HG02970 (cell line): ENCODE measurements at regions not wholly inside any gene's neighbourhood (a gene's known extent, or its start where the extent isn't known, plus 50 kb on each side); places are given as distances from the start of the nearest gene placed in this dataset.
"Not testable (repeated sequence)": the region's sequence is repeated elsewhere in the genome, so short reads cannot be mapped to it uniquely, and the experiment has no call there.

ENCODE experiments used
- ATAC-seq: cut with Tn5 transposase; IDR thresholded peaks from one replicate; pipeline ENCODE4 v1.9.1; 2021; ENCODE audit warnings: mild to moderate bottlenecking, moderate library complexity, moderate number of reproducible peaks; ENCODE audit not compliant: unreplicated experiment, low FRiP score

DNA sequence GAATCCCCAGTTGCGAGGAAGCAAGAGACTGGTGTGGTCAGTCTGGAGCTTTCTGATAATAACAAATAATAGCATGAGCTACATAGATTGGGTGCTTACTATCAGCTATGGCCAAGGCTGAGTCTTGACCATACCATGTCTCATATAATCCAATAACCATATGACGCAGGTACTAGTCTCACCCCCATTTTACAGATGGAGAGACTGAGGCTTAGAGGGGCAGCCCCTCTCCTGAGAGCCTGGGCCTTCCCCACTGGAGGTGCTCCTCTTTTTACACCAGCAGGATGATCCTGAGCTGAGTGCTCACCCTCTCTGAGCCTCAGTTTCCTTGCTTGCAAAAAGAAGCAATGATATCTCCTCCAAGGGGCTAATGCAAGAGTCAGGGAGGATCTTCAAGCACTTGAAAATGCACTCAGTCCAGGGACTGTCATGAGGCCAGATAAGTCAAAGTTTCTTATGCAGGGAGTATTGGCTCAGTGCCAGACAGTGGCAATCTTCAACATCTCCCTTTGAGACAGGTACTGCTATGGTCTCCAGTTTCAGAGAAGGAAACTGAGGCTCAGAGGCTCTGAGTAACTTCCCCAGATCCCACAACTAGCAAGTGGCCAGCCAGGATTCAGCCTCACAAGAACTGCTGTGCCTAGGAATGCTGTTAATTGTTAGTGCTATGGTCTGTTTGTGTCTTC, 149.7 kb downstream of the TFCP2L1 start:
- no peak for ATAC-seq

DNA sequence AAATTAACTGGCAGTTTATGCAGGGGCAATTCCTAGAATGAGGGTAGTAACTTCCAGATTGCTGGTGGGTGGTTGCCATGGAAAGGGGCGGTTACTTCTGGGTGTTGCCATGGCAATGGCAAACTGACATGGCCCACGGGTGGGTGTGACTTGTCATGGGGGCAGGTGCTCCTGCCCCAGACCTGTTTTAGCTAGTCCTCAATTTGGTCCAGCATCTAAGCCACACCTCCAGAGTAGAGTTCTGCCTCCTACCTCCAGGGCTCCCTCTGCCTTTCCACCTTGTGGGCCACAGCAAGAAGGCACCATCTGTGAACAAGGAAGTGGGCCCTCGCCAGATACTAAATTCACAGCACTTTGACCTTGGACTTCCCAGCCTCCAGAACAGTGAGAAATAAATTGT, 148.7 kb downstream of the TFCP2L1 start:
- no peak for ATAC-seq

GRCh38 chr2:121137571-121137970, 147.4 kb downstream of the TFCP2L1 start:
- no peak for ATAC-seq

GRCh38 chr2:121140734-121141133, 144.3 kb downstream of the TFCP2L1 start:
- ATAC-seq: no peak

- no peak for ATAC-seq
Observed at GRCh38 chr2:121142452-121142851, 142.6 kb downstream of the TFCP2L1 start.

- ATAC-seq: no peak
Observed at GRCh38 chr2:121144111-121144510, 140.9 kb downstream of the TFCP2L1 start.

GRCh38 chr2:121146630-121147029, 138.4 kb downstream of the TFCP2L1 start:
- no peak for ATAC-seq

- no peak for ATAC-seq
Observed at GRCh38 chr2:121147766-121148165, 137.2 kb downstream of the TFCP2L1 start.

GRCh38 chr2:121148481-121148880, 136.5 kb downstream of the TFCP2L1 start:
- ATAC-seq: no peak

GRCh38 chr2:121149384-121149783, 135.6 kb downstream of the TFCP2L1 start:
- no peak for ATAC-seq

GRCh38 chr2:121150126-121150525, 134.9 kb downstream of the TFCP2L1 start:
- ATAC-seq: no peak

- ATAC-seq: no peak
Observed at GRCh38 chr2:121150713-121151112, 134.3 kb downstream of the TFCP2L1 start.

- ATAC-seq: no peak
Observed at GRCh38 chr2:121151311-121152109, 133.5 kb downstream of the TFCP2L1 start.

GRCh38 chr2:121152861-121153260, 132.1 kb downstream of the TFCP2L1 start:
- no peak for ATAC-seq

DNA sequence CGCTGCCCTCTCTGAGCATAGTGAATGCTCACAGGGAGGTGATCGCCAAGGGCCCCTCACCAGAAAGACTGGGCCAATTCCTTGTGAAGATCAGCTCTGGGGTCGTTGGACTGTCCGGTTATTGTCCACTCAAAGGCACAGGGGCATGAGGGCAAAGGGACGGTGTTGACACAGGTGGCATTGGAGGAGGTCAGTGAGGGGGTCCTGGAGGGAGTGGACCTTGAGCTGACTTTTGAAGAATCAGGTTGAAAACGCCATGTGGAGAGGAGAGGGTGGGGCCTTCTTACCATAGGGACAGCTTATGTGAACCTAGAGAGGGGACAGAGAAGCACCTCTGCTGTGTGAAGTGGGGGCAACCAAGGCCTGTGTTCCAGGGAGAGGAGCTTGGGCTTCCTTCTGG, 131.5 kb downstream of the TFCP2L1 start:
- no peak for ATAC-seq

DNA sequence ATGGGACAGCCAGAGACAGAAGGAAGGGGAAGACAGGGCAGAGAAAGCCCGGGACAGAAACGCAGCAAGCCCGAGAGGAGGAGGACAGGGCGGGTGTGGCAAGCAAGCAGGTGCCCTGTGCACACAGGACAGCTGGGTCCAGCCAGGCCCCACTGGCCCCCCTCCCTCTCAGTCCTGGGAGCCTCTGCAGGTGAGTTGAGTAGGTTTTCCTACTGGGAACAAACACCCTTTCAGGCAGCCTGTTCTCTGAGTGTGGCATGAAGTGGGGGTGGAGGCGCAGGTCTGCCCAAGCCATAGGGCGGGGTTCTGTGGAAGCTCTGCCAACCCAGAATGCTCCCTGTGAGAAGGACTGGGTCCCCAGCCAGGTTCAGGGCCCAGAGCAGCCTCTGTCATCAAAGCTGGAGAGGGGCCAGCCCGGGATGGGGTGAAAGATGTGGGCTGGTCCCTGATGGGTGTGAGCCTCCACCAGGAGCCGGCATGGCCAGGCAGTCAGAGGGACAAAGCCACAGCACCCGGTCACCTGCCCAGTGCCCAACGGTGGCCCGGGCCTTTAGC, 129.4 kb downstream of the TFCP2L1 start:
- no peak for ATAC-seq

DNA sequence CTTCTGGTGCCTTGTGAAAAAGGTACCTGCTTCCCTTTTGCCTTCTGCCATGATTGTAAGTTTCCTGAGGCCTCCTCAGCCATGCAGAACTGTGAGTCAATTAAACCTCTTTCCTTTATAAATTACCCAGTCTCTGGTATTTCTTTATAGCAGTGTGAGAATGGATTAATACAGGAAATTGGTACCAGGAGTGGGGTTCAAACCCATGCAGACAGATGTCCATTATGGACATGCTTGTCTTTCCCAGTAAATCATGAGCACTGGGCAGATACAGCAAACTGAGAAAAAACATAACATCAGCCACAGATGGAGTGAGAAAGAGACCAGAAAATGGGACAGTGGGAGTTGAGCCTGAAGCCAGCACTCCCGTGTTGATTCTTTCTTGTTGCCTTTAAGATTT, 127.5 kb downstream of the TFCP2L1 start:
- ATAC-seq: not testable (repeated sequence)

GRCh38 chr2:121159291-121160071, 125.5 kb downstream of the TFCP2L1 start:
- no peak for ATAC-seq

- no peak for ATAC-seq
Observed at GRCh38 chr2:121160366-121160765, 124.6 kb downstream of the TFCP2L1 start.

GRCh38 chr2:121161272-121161671, 123.7 kb downstream of the TFCP2L1 start:
- ATAC-seq: no peak

- ATAC-seq: no peak
Observed at GRCh38 chr2:121162893-121163292, 122.1 kb downstream of the TFCP2L1 start.
